Gastrocnemius medialis (tissue), 4 donors: ENCODE measurements at regions not wholly inside any gene's neighbourhood (a gene's known extent, or its start where the extent isn't known, plus 50 kb on each side); places are given as distances from the start of the nearest gene placed in this dataset.

Experiments
- POLR2A ChIP-seq, 2 donors: fragments of 450-650 bp; IDR thresholded peaks; one replicate each; pipeline ENCODE4 v1.6.1; 2017; ENCODE audit warnings: antibody characterized with exemption in 2 of 2, mild to moderate bottlenecking in 2 of 2, moderate library complexity in 2 of 2
- TF ChIP-seq, protein P1 (sequence below), 5 experiments: fragments of 450-650 bp in 3 of 5; fragments of 200-600 bp in 2 of 5; sonication (generic) in 2 of 5; IDR thresholded peaks in 4 of 5; conservative IDR thresholded peaks in 1 of 5; 1 replicate in 4 of 5; 2 replicates in 1 of 5; pipeline ENCODE4 v1.5.1; 2016 to 2019; ENCODE audit warnings: antibody characterized with exemption in 5 of 5, mild to moderate bottlenecking in 3 of 5, moderate library complexity in 3 of 5

DNA sequence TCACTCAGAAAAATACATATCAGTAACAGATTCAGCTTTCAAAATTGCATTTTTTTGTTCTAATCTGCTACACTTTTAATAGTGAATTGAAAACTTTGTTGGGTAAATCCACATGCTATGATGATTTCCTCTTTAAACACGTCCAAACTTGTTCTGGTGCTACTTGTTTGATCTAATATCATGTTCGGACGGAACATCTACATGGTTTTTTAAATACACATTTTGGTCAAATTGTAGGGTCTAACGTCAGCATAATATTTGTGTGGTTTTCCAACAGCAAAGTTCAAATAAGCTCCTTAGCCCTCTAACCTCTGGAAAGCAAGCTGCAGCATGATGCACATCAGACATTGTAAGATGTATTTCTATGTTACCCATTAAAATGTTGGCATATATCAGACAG lies 98.5 kb upstream of the OSTN start:
- TF ChIP-seq, protein P1, sequence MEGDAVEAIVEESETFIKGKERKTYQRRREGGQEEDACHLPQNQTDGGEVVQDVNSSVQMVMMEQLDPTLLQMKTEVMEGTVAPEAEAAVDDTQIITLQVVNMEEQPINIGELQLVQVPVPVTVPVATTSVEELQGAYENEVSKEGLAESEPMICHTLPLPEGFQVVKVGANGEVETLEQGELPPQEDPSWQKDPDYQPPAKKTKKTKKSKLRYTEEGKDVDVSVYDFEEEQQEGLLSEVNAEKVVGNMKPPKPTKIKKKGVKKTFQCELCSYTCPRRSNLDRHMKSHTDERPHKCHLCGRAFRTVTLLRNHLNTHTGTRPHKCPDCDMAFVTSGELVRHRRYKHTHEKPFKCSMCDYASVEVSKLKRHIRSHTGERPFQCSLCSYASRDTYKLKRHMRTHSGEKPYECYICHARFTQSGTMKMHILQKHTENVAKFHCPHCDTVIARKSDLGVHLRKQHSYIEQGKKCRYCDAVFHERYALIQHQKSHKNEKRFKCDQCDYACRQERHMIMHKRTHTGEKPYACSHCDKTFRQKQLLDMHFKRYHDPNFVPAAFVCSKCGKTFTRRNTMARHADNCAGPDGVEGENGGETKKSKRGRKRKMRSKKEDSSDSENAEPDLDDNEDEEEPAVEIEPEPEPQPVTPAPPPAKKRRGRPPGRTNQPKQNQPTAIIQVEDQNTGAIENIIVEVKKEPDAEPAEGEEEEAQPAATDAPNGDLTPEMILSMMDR (IDR thresholded peaks at IDR 0.05 in 4 of 5, conservative IDR thresholded peaks at IDR 0.05 in 1 of 5): no peak
- no peak for TF ChIP-seq POLR2A (IDR thresholded peaks at IDR 0.05)
